NCI-H1436 treated with DMSO at 0.1 percent for 48 hours (cell line): ENCODE measurements at regions not wholly inside any gene's neighbourhood (a gene's known extent, or its start where the extent isn't known, plus 50 kb on each side); places are given as distances from the start of the nearest gene placed in this dataset.
"Not testable (repeated sequence)": the region's sequence is repeated elsewhere in the genome, so short reads cannot be mapped to it uniquely, and the experiment has no call there.

Experiments used
- DNase-seq: peaks from one replicate; lab custom pipeline; 2025; lab: John Stamatoyannopoulos, UW

DNA sequence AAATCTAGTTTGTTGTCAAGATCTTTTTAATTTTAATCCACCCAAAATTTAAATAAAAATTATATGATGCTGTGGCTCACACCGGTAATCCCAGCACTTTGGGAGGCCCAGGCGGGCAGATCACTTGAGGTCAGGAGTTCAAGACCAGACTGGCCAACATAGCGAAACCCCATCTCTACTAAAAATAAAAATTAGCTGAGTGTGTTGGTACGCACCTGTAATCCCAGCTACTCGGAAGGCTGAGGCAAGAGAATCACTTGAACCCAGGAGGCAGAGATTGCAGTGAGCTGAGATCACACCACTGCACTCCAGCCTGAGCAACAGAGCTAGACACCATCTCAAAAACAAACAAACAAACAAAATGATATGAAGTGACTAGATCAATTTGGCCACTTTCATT is 253.0 kb upstream of the MGMT start:
- not testable (repeated sequence) for DNase-seq

DNA sequence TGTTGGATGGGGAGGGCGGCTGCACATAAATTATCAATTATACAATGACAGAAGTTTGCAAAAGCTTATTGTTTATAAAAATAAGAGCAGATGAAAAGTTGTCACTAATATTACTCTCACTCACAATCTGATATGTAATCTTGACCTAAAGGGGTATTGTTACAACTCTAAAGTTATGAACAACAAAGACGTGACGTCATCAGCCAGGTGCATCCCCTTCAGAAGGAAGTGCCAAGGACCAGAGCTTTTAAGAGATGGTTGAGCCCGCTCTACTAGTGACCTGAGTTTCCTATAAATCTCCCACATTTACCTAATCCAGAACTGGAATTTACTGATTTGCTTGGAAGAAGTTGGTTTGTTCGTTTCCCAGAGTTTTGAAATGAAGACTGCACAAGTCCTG is 247.7 kb upstream of the MGMT start:
- no peak for DNase-seq

DNA sequence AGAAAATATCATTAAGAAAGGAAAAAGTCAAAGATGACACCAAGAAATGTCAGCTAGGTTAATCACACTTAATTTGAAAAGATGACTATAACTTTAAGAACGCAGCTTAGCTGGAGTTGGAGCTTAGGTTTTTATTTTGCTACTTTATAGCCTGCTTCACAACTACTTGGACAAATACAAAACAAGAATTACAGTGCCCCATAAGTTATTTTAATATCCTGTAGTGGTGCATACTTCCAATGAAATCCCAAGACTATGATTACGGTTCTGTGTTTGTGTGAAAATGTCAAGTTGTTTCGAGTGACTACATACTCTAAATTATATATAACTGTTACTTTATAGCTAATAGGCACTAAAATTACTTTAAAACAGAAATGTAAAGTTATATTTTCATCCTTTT is 244.6 kb upstream of the MGMT start:
- no peak for DNase-seq

DNA sequence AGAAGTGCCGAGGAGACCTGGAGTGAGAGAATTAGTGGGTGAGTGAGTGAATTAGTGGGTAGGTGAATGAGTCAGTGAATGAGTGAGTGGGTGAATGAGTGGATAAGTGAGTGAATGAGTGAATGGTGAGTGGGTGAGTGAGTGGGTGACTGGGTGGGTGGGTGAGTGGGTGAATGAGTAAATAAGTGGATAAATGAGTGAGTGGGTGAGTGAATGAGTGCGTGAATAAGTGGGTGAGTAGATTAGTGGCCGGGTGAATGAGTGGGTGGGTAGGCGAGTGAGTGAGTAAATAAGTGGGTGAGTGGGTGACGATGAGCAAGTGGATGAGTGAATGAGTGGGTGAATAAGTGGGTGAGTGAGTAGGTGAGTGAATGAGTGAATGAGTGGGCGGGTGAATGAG is 243.7 kb upstream of the MGMT start:
- DNase-seq: no peak

DNA sequence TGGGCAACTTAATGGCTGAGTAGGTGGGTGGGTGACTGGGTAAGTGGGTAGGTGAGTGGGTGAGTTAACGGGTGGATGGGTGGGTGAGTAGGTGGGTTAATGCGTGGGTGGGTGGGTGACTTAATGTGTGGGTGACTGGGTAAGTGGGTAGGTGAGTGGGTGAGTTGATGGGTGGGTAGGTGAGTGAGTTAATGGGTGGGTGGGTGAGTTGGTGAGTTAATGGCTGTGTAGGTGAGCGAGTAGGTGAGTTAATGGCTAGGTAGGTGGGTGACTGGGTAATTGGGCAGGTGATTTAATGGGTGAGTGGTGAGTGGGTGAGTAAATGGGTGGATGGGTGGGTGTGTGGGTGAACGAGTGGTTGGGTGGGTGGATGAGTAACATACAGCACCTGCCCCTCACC is 243.0 kb upstream of the MGMT start:
- DNase-seq: no peak

DNA sequence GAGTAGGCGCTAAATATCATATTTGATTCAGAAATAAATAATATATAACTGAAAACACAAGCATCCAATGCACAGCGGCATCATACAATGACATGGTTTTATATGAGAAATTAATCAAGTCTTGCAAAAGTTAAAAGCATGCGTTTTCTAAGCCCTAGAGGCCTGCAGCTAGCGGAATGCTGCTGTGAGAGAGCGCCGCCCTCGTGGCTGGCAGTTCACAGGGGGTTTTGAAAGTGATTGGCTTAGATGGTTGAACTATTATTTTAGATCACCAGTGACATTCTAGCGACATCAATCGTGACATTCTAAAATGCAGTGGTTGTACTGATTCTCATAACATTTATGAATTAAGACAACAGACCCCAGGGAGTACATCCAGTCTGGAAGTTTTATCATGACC is 235.2 kb upstream of the MGMT start:
- no peak for DNase-seq

DNA sequence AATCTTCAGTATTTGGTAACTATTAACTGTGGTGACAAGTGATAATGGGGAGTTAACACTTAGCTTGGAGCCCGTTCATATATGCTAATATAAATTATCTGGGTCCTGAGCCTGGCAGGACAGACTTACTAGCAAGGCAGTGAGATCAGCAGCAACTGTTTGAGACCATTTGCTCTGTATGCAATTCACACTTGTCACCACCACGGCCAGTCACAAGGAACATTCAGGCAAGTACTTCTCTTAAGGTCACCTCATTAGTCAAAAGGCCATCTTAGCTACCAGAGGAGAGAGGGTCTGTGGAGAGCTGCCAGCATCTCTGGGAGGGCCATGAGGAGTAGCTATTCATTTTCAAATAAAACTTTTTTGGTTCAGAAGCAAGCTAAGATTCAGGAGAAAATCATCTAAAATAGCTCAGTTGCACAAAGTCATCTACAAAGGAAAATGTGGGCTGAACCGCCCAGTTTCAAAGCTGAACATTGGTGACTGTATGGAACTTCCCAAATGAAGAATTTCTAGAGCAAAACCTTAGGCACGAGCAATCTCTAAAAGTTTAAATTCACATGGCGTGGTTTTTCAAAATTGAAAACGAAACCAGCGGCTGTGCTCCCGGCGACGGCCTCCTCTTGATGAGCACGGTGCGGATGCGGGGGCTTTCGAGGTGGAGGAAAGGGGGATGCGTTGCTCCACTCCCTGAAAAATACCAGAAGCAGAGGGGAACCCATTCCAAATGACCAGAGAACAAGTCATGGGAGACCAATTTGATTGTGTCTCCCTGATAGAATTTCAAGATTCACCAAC is 233.5 kb upstream of the MGMT start:
- no peak for DNase-seq

DNA sequence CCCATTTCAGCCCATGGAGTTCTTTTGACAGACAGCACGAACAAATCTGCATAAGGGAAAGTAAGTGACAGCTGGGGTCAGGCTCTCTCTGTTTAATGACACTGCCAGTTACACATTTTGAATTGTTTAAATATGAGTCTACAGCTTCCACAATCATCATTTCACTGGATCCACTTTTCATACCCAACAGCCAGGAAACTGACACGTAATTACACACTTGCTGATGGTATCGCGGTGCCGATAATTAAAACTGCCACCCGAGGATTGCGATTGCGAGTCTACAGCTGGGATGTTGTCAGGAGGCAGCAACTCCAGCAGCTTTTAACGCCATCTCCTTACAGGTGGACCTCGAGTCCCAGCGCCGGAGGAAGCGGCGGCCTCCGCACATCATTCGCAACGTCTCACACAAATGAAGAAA is 230.8 kb upstream of the MGMT start:
- DNase-seq: no peak

DNA sequence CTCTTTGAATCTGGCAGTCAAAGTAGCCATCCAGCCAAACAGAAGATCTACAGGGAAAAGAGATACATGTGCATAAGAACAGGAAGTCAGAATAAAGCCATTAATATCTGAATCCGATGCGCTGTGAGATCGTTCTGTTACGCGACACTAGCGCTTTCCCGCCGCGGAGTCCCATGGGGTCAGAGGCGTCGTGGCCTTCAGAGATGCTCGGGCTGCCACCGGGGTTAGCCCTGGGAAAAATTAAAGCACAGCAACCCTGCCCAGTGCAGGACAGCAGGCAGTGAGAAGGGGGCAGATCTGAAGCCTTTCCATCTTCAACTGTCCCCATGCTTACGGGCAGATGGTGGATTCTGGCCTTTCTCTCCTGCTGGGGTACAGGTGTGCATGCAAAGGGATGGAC is 225.6 kb upstream of the MGMT start:
- no peak for DNase-seq

DNA sequence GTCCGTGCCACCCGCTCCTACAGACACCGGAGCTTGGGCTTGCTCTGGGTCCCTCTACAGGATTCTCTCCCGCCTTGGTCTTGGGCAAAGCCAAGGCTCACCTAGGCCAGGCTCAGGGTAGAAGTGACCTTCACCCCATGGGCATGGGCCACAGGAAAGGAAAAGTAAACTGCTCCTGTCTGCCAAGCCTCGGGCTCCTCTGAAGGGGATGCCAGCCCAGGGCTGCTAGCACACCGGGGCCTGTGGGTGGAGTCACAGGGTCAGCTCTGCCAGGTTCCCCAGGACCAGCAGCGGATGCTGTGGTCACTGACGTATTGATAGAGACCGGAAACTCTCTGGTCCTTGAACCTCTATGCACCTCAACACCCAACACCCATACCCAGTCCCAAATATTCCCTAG is 222.7 kb upstream of the MGMT start:
- DNase-seq: no peak

DNA sequence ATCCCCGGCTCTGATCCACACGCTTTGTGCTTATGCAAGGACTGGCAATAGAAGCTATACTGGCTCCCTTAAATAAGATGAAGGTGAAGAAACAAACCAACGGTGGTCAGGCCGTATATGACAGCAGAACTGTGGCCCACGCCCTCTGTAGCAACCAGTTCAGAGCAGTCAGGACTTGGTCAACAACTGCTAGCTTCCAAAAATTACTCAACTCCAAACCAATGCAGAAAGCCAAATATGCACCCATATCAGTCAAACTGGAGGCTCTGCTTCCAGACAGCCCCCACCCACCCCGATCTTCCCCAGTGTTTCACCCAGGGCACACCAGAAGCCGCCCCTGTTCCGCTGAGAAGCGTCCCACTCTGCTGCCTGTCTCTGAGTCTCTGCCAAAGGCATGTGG is 222.3 kb upstream of the MGMT start:
- DNase-seq: no peak

DNA sequence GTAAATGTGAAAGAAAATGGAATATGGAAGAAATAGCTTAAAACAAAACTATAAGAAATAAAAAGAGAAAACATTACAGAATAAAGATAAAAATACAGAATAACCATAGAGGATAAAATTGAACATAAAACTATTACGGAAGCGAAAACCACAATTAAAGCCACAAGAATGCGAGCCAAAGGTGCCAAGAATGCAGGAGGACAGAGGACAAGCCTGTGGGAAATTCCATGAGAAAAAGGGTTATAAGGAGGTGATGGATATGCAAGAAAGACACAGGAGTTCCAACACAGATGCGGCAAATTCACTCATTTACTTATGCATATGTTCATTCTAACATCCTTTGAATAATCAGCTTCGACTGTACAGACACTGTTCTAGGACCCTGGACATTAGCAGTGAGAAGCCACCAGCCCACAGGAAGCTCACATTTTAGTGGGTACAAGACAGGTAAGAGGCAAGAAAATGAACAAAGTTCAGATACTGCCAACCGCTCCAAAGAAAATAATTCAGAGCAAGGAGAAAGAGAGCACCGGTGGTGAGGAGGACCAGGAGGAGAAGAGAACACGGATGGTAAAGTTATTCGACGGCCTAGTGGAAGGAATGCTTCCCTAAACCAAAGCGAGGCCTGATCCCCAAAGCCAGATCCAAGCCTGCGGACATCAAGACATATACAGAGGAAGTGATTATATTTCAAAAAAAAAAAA is 213.7 kb upstream of the MGMT start:
- DNase-seq: no peak

DNA sequence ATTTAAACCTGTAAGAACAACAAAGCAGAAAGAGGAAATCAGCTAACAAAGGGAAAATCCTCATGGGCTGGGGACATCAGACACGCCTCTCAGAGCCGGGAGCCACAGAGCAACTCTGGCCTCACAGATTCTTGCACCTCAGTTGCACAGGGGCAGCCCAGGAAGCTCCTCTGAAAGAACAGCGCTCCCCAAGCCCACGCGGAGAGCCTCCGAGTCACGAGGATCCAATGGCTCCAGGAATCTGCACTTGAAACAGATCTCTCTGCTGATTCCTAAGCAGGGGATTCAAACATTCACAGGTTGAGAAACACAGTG is 213.2 kb upstream of the MGMT start:
- no peak for DNase-seq

DNA sequence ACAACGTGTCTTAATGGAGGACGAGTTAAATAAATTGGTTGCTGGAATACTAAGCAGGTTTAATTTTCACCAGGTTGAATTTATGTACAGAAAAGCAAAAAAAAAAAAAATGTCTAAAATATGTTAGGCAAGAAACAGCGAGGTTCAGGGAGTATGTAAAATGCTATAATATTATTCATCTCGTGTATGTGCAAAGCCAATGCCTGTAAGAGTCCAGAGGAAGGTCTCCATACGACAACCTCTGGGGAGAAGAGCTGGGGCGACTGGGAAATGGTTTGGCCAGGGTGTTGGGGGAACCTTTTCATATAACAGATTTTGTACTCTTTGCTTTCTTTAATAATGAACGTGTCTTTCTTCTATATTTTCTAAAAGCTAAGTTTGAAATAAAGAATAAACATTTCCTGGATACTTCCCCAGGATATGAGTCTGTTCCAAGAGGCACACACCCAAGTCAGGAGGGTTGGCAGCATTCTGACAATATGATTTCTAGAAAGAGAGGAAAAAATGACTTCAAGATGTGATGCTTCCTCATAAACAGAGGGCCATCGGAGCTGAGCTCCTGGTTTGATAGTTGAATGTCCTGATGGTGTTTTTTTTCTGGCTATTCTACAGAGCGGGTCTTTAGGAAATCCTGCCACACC is 208.6 kb upstream of the MGMT start:
- no peak for DNase-seq

DNA sequence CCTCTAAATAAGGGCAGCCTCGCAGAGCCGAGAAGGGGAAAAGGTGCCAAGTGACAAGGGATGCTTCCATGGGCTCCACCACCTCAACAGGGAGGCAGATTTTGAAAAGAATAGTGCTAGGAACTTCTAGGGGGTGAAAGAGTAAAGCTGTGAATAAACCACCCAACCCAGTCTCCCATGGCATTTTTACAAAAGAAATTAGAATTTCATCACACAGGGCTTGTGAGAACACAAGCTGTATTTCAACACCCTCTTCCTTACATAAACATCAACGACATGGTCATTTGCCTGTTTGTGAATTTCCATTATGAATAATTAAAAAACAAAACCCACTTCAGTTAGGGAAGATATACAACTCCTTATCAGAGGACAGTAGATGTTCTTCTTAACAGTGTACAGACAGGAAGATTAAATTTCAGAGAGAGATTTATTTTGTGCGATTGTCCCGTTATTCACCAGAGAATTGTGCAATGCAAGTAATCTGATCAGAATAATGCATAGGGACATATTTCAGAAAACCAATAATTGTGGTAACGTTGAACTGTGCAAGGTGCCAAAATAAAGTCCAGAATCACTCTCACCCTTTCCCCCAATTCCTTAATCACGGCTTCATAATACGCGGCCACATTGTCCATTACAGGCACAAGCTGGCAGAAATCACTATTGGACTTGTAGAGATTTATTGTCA is 207.8 kb upstream of the MGMT start:
- no peak for DNase-seq

DNA sequence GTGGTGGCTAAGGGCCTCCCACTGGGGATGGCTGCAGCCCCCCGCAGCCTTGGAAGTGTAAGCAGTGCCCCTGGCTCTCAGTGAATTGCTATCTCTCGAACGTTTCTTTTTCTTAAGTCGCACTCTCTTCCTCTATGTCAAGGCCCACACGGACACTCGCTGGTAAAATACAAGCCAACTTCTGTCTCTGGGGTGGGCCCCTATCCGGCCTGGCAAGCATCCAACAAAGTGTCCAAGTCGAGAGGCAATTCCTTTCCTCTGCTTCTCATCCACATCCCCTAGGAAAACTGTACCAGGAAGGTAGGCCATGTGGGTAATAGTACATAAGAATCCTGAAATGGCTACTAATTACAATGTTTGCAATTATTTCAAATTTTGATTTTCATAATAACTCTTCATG is 194.9 kb upstream of the MGMT start:
- DNase-seq: no peak

DNA sequence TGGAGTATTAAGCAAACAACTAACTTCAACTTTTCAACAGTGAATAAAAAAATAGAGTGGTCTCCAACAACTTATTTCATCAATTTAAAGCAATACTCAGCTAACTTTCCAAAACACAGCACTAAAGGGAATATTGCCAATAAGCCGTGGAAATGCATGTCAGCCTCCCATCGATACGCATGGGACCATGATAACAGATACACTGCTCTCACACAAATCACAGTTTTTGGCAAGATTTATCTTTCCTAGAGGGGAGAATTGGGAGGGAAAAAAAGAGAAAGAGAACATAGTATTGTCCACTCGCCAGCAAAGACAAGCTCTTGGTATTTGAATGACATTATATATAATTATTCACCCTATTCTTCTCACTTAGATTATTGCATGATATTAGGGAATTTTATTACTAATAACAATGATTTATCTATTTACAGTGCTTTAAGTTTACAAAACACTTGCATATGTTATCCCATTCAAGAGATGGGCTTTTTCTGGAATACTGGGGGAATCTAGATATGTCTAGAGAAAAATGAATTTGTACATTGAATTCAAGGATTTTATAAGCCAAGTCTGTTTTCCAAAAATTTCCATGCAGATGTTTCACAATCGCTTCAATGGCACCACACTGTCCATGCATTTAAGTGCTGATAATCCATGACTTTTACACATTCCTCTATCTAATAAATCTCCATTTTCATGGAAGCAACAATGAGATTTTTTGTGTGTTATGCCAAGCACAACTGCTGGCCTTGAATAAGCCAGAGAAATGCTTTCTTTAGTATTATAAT is 194.0 kb upstream of the MGMT start:
- no peak for DNase-seq

DNA sequence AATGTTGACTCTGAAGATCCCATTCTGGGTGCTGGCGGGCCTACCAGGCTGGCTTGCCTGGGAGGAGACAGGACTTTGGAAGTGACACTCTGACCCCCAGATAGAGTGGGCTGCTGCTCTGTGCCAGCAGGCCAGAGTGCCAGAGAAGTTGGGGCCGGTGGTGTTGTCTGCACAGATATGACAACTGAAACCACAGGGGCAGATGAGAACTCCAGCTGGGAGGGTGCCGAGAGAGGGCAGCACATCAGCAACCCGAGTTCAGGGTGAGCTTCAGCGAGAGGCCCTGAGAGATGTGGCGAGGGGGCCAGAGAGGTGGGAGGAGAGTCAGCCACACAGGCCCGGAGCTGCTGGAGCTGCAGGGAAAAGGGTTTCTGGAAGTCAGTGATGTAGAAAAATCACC is 193.2 kb upstream of the MGMT start:
- no peak for DNase-seq

DNA sequence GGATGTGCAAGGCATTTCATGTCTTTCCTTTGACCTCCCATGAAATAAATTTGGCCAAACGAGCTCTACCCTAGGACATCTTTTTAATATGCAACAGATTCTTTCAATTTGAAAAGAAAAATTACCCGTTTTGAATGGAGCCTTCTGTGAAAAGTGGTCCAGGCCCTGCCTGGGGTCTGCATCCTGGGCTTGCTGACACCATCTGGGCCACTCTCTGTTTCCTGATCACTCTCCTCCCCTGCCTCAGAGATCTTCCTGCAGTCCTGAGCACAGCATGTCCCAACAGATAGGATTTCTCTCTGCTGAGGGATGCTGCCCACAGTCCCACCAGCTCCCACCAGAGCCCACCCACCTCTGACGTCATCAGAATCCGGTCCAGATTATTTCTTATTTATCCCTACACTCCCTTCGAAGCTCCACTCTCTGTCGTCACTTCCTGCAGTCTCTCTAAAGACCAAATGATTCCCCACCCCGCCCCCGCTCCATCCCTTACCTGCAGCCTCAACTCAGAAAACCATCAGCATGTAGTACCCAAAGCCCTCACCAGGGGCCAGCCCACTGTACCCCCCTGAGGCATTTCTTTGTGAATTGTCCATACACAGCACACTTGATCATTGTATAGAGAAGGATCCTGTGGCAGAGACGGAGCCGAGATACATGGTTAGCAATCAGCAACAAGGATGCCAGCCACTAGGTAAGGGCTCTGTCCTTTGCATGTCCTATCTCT is 192.1 kb upstream of the MGMT start:
- DNase-seq: no peak

DNA sequence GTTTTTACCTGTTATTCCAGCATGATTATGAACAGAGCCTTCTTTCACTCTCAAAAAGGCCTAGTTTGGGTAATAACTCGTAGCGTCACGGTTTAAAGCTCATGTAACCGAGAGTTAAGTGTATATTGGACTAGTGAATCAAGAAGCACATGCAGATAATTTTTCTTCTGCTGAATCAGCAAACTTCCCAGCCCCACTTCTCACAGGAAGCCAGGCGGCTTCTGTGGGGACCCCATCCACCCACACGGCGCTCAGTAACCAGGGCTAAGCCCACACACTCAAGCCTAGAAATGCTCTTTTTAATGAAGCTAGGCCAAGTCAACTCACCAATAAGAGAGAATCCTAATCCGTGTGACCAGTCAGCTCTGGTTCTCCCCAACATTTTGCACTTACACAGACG is 191.2 kb upstream of the MGMT start:
- DNase-seq: no peak

DNA sequence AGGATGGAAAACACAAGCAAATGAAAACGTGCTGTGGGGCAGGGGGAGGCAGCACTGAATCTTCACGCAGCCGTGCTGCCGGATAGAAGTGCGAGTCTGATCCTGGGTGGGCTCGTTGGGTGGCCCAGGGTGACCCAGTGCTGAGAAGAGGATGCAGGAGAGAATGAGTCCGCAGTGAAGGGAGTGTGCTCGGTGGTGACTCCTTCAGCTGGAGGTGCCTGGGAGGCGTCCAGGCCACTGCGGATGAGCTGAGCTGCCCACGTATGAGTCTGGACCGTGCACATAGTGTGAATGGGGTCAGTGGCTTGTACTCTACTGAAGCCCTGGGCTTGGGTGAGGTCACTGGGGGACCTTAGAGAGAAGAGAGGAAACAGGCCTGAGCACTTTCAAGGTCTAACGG is 190.0 kb upstream of the MGMT start:
- no peak for DNase-seq
